Motor neuron (in vitro differentiated cells): ENCODE measurements at regions not wholly inside any gene's neighbourhood (a gene's known extent, or its start where the extent isn't known, plus 50 kb on each side); places are given as distances from the start of the nearest gene placed in this dataset.
"Not testable (repeated sequence)": the region's sequence is repeated elsewhere in the genome, so short reads cannot be mapped to it uniquely, and the experiment has no call there.

Experiments
- ATAC-seq, 8 experiments: fragments of 200-7000 bp; cut with Tn5 transposase; replicated peaks in 6 of 8; 2 replicates each; pipeline ENCODE4 v1.8.0; 2021; ENCODE audit warnings: mild to moderate bottlenecking in 8 of 8, moderate library complexity in 8 of 8
- H3K27ac ChIP-seq, 2 donors: fragments of 250-450 bp; sonication (Bioruptor Pico); 2 replicates each; pipeline ENCODE4 v1.9.0; 2021; ENCODE audit warnings: antibody characterized with exemption in 2 of 2, mild to moderate bottlenecking in 2 of 2, moderate library complexity in 1 of 2
- H3K4me1 ChIP-seq, 2 donors: fragments of 250-450 bp; sonication (Bioruptor Pico); replicated peaks in 1 of 2; 2 replicates each; pipeline ENCODE4 v1.6.1; 2021; ENCODE audit warnings: antibody characterized with exemption in 2 of 2, mild to moderate bottlenecking in 2 of 2, moderate library complexity in 1 of 2
- H3K4me3 ChIP-seq, 5 donors: fragments of 250-450 bp; sonication (Bioruptor Pico); 2 replicates each; pipeline ENCODE4 v1.9.0; 2021; ENCODE audit warnings: antibody characterized with exemption in 5 of 5, mild to moderate bottlenecking in 5 of 5, moderate library complexity in 4 of 5
- WGBS, 10 experiments: fragments of 450-650 bp; shearing (Covaris generic); methylation state at CpG; one replicate each; pipeline ENCODE4 v1.0.0; 2022; 5-methylcytosine and 5-hydroxymethylcytosine counted together
- in situ Hi-C, 9 experiments: fragments of 400-800 bp; cut with MboI; loops; one replicate each; pipeline ENCODE4 v1.15.0; 2021; ENCODE audit warnings: low sequenced_read_pairs in 9 of 9, low pct_unique_long_range_greater_than_20kb in 2 of 9; ENCODE audit not compliant: unreplicated experiment in 9 of 9

- in situ Hi-C loops, result loop anchor here in 1 of 9 experiments (25.0 kb wide), 1 partner anchor 549 kb away; no protein-coding TSS in a partner anchor
- ATAC-seq, result no peak
- WGBS, 10 experiments, result 40 to 100% (median 76%) methylated on average over 1 to 6 of the region's 11 CpGs; no CpG with 5 or more reads in 1 of the 10 experiments
Measured at GRCh38 chr14:101087614-101088394, 184.3 kb upstream of the RTL1 start.

GRCh38 chr14:101088395-101088667, 184.8 kb upstream of the RTL1 start:
- no peak for ATAC-seq
- Histone ChIP-seq H3K4me1 (no peaks in the 10 kb centered on the region), H3K27ac (no peak overlapping the region), H3K4me3 (no peak overlapping the region)
- 60 to 100% (median 81%) methylated on average over 2 to 6 of the region's 6 CpGs; no CpG with 5 or more reads in 6 of the 10 experiments for WGBS, 10 experiments
- in situ Hi-C loops, result loop anchor here in 1 of 9 experiments (25.0 kb wide), 1 partner anchor 549 kb away; no protein-coding TSS in a partner anchor

More at GRCh38 chr14:101087614-101088394, 184.3 kb upstream of the RTL1 start:
- Histone ChIP-seq H3K4me3 (no peak overlapping the region), H3K27ac (no peak overlapping the region), H3K4me1 (no peaks in the 10 kb centered on the region)

- WGBS, 10 experiments, result 0 to 85% (median 58%) methylated on average over 1 to 3 of the region's 3 CpGs; no CpG with 5 or more reads in 2 of the 10 experiments
- in situ Hi-C loops, result loop anchor here in 1 of 9 experiments (25.0 kb wide), 1 partner anchor 549 kb away; no protein-coding TSS in a partner anchor
Measured at GRCh38 chr14:101088714-101089113, 185.2 kb upstream of the RTL1 start.

GRCh38 chr14:101090478-101090877, 187.0 kb upstream of the RTL1 start:
- H3K4me3 ChIP-seq, ATAC-seq, H3K27ac ChIP-seq, H3K4me1 ChIP-seq: not testable (repeated sequence)
- 60 to 96% (median 85%) methylated on average over 3 to 8 of the region's 11 CpGs; no CpG with 5 or more reads in 3 of the 10 experiments for WGBS, 10 experiments
- in situ Hi-C loops, result loop anchor here in 1 of 9 experiments (25.0 kb wide), 1 partner anchor 547 kb away; no protein-coding TSS in a partner anchor

More at GRCh38 chr14:101088714-101089113, 185.2 kb upstream of the RTL1 start:
- no peak overlapping the region for H3K27ac ChIP-seq
- no peaks in the 10 kb centered on the region for H3K4me1 ChIP-seq
- no peak overlapping the region for H3K4me3 ChIP-seq
- no peak for ATAC-seq

- Histone ChIP-seq H3K27ac (no peak overlapping the region), H3K4me3 (no peak overlapping the region), H3K4me1 (no peaks in the 10 kb centered on the region)
- 13 to 100% (median 78%) methylated on average over 1 to 2 of the region's 2 CpGs for WGBS, 10 experiments
- ATAC-seq, result no peak
- in situ Hi-C loops, result loop anchor here in 1 of 9 experiments (25.0 kb wide), 1 partner anchor 546 kb away; no protein-coding TSS in a partner anchor
Measured at GRCh38 chr14:101090976-101091375, 187.5 kb upstream of the RTL1 start.

- WGBS, 10 experiments, result 20 to 100% (median 95%) methylated on average over 1 to 6 of the region's 6 CpGs; no CpG with 5 or more reads in 4 of the 10 experiments
- ATAC-seq, H3K4me3 ChIP-seq, H3K27ac ChIP-seq, H3K4me1 ChIP-seq: not testable (repeated sequence)
- in situ Hi-C loops, result loop anchor here in 1 of 9 experiments (25.0 kb wide), 1 partner anchor 542 kb away; no protein-coding TSS in a partner anchor
Measured at GRCh38 chr14:101094916-101095315, 191.4 kb upstream of the RTL1 start.

GRCh38 chr14:101096551-101096950, 193.0 kb upstream of the RTL1 start:
- ATAC-seq, result no peak
- WGBS, 10 experiments, result 0 to 94% (median 89%) methylated on average over 1 to 2 of the region's 2 CpGs; no CpG with 5 or more reads in 3 of the 10 experiments
- no peak overlapping the region for H3K4me3 ChIP-seq
- no peaks in the 10 kb centered on the region for H3K4me1 ChIP-seq
- H3K27ac ChIP-seq, result no peak overlapping the region
- in situ Hi-C loops, result loop anchor here in 1 of 9 experiments (25.0 kb wide), 1 partner anchor 541 kb away; no protein-coding TSS in a partner anchor

GRCh38 chr14:101097109-101097793, 193.7 kb upstream of the RTL1 start:
- no peak for ATAC-seq
- Histone ChIP-seq H3K4me3 (no peak overlapping the region), H3K4me1 (no peaks in the 10 kb centered on the region), H3K27ac (no peak overlapping the region)
- WGBS, 10 experiments, result 13 to 91% (median 52%) methylated on average over 2 to 3 of the region's 3 CpGs; no CpG with 5 or more reads in 3 of the 10 experiments
- in situ Hi-C loops, result loop anchor here in 1 of 9 experiments (25.0 kb wide), 1 partner anchor 540 kb away; no protein-coding TSS in a partner anchor

GRCh38 chr14:101098177-101098576, 194.7 kb upstream of the RTL1 start:
- in situ Hi-C loops, result loop anchor here in 1 of 9 experiments (25.0 kb wide), 1 partner anchor 539 kb away; no protein-coding TSS in a partner anchor
- 0 to 100% (median 87%) methylated on average over 1 to 3 of the region's 3 CpGs; no CpG with 5 or more reads in 1 of the 10 experiments for WGBS, 10 experiments

GRCh38 chr14:101098641-101099040, 195.1 kb upstream of the RTL1 start:
- peaks cover 0 to 5% of the 10 kb centered on the region in 2 donors for H3K4me1 ChIP-seq
- no peak overlapping the region for H3K4me3 ChIP-seq
- no peak for ATAC-seq
- 0 to 83% (median 55%) methylated on average over 1 to 2 of the region's 2 CpGs; no CpG with 5 or more reads in 2 of the 10 experiments for WGBS, 10 experiments
- H3K27ac ChIP-seq, result no peak overlapping the region
- in situ Hi-C loops, result loop anchor here in 1 of 9 experiments (25.0 kb wide), 1 partner anchor 539 kb away; no protein-coding TSS in a partner anchor

More at GRCh38 chr14:101098177-101098576, 194.7 kb upstream of the RTL1 start:
- H3K4me3 ChIP-seq, result no peak overlapping the region
- no peak for ATAC-seq
- no peak overlapping the region for H3K27ac ChIP-seq
- H3K4me1 ChIP-seq, result peaks cover 0 to under 1% of the 10 kb centered on the region in 2 donors

GRCh38 chr14:101101456-101102056, 198.0 kb upstream of the RTL1 start:
- no peak overlapping the region for H3K4me3 ChIP-seq
- no peak overlapping the region for H3K27ac ChIP-seq
- in situ Hi-C loops, result no loop called here
- ATAC-seq, result no peak
- WGBS, 10 experiments, result 10 to 100% (median 90%) methylated on average over 1 to 3 of the region's 5 CpGs; no CpG with 5 or more reads in 5 of the 10 experiments
- peaks cover 0 to 5% of the 10 kb centered on the region in 2 donors for H3K4me1 ChIP-seq

GRCh38 chr14:101102875-101103274, 199.4 kb upstream of the RTL1 start:
- H3K4me3 ChIP-seq, result no peak overlapping the region
- peak in 1 of 8 experiments; percentile 11 for ATAC-seq
- no peak overlapping the region for H3K27ac ChIP-seq
- 60 to 100% (median 100%) methylated on average over 1 to 2 of the region's 9 CpGs; no CpG with 5 or more reads in 6 of the 10 experiments for WGBS, 10 experiments
- in situ Hi-C loops, result no loop called here
- H3K4me1 ChIP-seq, result peaks cover 0 to 5% of the 10 kb centered on the region in 2 donors
